HEK293 (cell line): ENCODE measurements at regions not wholly inside any gene's neighbourhood (a gene's known extent, or its start where the extent isn't known, plus 50 kb on each side); places are given as distances from the start of the nearest gene placed in this dataset.

Experiments used
- CTCF ChIA-PET: fragments of 350-600 bp; formaldehyde crosslinking; extraction: SDS; loops from one replicate; lab custom pipeline; 2021; ENCODE audit warnings: antibody characterized with exemption; lab: Yijun Ruan, JAX
- POLR2A ChIA-PET: fragments of 300-600 bp; formaldehyde crosslinking; extraction: SDS; loops from one replicate; lab custom pipeline; 2020; ENCODE audit warnings: antibody characterized with exemption, inconsistent platforms; lab: Yijun Ruan, JAX
- H3K27ac ChIP-seq: fragments of 200-500 bp; sonication (Bioruptor generic); 2 replicates; pipeline ENCODE4 v1.5.1; 2014; ENCODE audit warnings: low read depth, low read length, control low read depth, inconsistent platforms; ENCODE audit errors: extremely low read depth
- H3K36me3 ChIP-seq, 2 experiments: fragments of 200-500 bp in 1 of 2; sonication (Bioruptor generic) in 1 of 2; 1 replicate in 1 of 2; 2 replicates in 1 of 2; pipeline ENCODE4 v1.5.1; 2014 to 2017; ENCODE audit warnings: inconsistent platforms in 2 of 2, low read length in 2 of 2; ENCODE audit not compliant: control insufficient read depth in 2 of 2, insufficient read depth in 1 of 2
- H3K4me1 ChIP-seq: fragments of 200-500 bp; sonication (Bioruptor generic); 2 replicates; pipeline ENCODE4 v1.5.1; 2014; ENCODE audit warnings: mild to moderate bottlenecking, low read length, inconsistent platforms; ENCODE audit not compliant: control insufficient read depth, insufficient read depth
- H3K4me3 ChIP-seq: 2 replicates; pipeline ENCODE4 v1.5.1; 2011; ENCODE audit warnings: low read depth, mild to moderate bottlenecking, control low read depth, low read length, moderate library complexity
- H3K9me3 ChIP-seq: fragments of 200-500 bp; sonication (Bioruptor generic); 2 replicates; pipeline ENCODE4 v1.5.1; 2014; ENCODE audit warnings: low read depth, low read length, inconsistent platforms; ENCODE audit not compliant: control insufficient read depth, insufficient read depth
- GFI1B ChIP-seq: fragments of 450-650 bp; formaldehyde crosslinking; IDR thresholded peaks from 2 replicates; pipeline ENCODE4 v1.5.1; 2016; ENCODE audit warnings: missing biosample characterization, missing genetic modification characterization
- GLI2 ChIP-seq: fragments of 450-650 bp; formaldehyde crosslinking; IDR thresholded peaks from 2 replicates; pipeline ENCODE4; 2017; ENCODE audit warnings: missing biosample characterization, missing genetic modification characterization, low read depth, borderline replicate concordance
- KLF17 ChIP-seq: fragments of 450-650 bp; formaldehyde crosslinking; IDR thresholded peaks from 2 replicates; pipeline ENCODE4 v1.5.1; 2016; ENCODE audit warnings: missing biosample characterization, missing genetic modification characterization
- MYNN ChIP-seq: fragments of 450-650 bp; formaldehyde crosslinking; IDR thresholded peaks from 2 replicates; pipeline ENCODE4 v1.5.1; 2016; ENCODE audit warnings: missing biosample characterization, missing genetic modification characterization, borderline replicate concordance
- PATZ1 ChIP-seq: fragments of 450-650 bp; formaldehyde crosslinking; IDR thresholded peaks from 2 replicates; pipeline ENCODE4 v1.5.1; 2016; ENCODE audit warnings: missing biosample characterization, missing genetic modification characterization
- PRDM1 ChIP-seq: fragments of 450-650 bp; formaldehyde crosslinking; IDR thresholded peaks from 2 replicates; pipeline ENCODE4; 2016; ENCODE audit warnings: missing biosample characterization, missing genetic modification characterization
- SETDB1 ChIP-seq: IDR thresholded peaks from one replicate; pipeline ENCODE4 v1.6.1; 2017; ENCODE audit warnings: mild to moderate bottlenecking, low read length, moderate library complexity, mixed read lengths; ENCODE audit not compliant: insufficient read length
- SP7 ChIP-seq: fragments of 450-650 bp; formaldehyde crosslinking; IDR thresholded peaks from 2 replicates; pipeline ENCODE4 v1.5.1; 2016; ENCODE audit warnings: missing biosample characterization, missing genetic modification characterization
- ZBTB17 ChIP-seq: fragments of 450-650 bp; formaldehyde crosslinking; IDR thresholded peaks from 2 replicates; pipeline ENCODE4 v1.5.1; 2016; ENCODE audit warnings: missing biosample characterization, missing genetic modification characterization
- ZBTB48 ChIP-seq: fragments of 450-650 bp; formaldehyde crosslinking; IDR thresholded peaks from 2 replicates; pipeline ENCODE4 v1.5.1; 2016; ENCODE audit warnings: missing biosample characterization, missing genetic modification characterization
- ZFP37 ChIP-seq: fragments of 450-650 bp; formaldehyde crosslinking; IDR thresholded peaks from 2 replicates; pipeline ENCODE4 v1.5.1; 2016; ENCODE audit warnings: missing biosample characterization, missing genetic modification characterization
- ZNF112 ChIP-seq: fragments of 450-650 bp; formaldehyde crosslinking; IDR thresholded peaks from 2 replicates; pipeline ENCODE4 v1.5.0; 2017; ENCODE audit warnings: missing biosample characterization, missing genetic modification characterization
- ZNF23 ChIP-seq: fragments of 450-650 bp; formaldehyde crosslinking; IDR thresholded peaks from 2 replicates; pipeline ENCODE4 v1.5.1; 2016; ENCODE audit warnings: missing biosample characterization, missing genetic modification characterization, borderline replicate concordance
- ZNF248 ChIP-seq: fragments of 450-650 bp; formaldehyde crosslinking; IDR thresholded peaks from 2 replicates; pipeline ENCODE4 v1.5.1; 2017; ENCODE audit warnings: missing biosample characterization, missing genetic modification characterization
- ZNF311 ChIP-seq: fragments of 450-650 bp; formaldehyde crosslinking; IDR thresholded peaks from 2 replicates; pipeline ENCODE4 v1.5.1; 2017; ENCODE audit warnings: missing biosample characterization, missing genetic modification characterization, borderline replicate concordance
- ZNF366 ChIP-seq: fragments of 450-650 bp; formaldehyde crosslinking; conservative IDR thresholded peaks from 2 replicates; pipeline ENCODE4 v1.5.1; 2016; ENCODE audit warnings: missing biosample characterization, missing genetic modification characterization
- ZNF394 ChIP-seq: fragments of 450-650 bp; formaldehyde crosslinking; IDR thresholded peaks from 2 replicates; pipeline ENCODE4 v1.5.1; 2016; ENCODE audit warnings: missing biosample characterization, missing genetic modification characterization, mild to moderate bottlenecking, moderate library complexity, borderline replicate concordance
- ZNF449 ChIP-seq: fragments of 450-650 bp; formaldehyde crosslinking; IDR thresholded peaks from 2 replicates; pipeline ENCODE4 v1.5.1; 2017; ENCODE audit warnings: missing biosample characterization, mild to moderate bottlenecking, missing genetic modification characterization, moderate library complexity
- ZNF585B ChIP-seq: fragments of 450-650 bp; formaldehyde crosslinking; IDR thresholded peaks from 2 replicates; pipeline ENCODE4 v1.5.1; 2016; ENCODE audit warnings: missing biosample characterization, missing genetic modification characterization
- ZNF624 ChIP-seq: fragments of 450-650 bp; formaldehyde crosslinking; IDR thresholded peaks from 2 replicates; pipeline ENCODE4 v1.5.1; 2017; ENCODE audit warnings: missing biosample characterization, missing genetic modification characterization
- ZNF654 ChIP-seq: fragments of 450-650 bp; formaldehyde crosslinking; IDR thresholded peaks from 2 replicates; pipeline ENCODE4 v1.5.1; 2016; ENCODE audit warnings: low read depth, missing biosample characterization, missing genetic modification characterization
- TF ChIP-seq, protein P1 (sequence below): fragments of 450-650 bp; formaldehyde crosslinking; IDR thresholded peaks from 2 replicates; pipeline ENCODE4 v1.5.1; 2016; ENCODE audit warnings: missing biosample characterization, missing genetic modification characterization
- TF ChIP-seq, protein P2 (sequence below): fragments of 450-650 bp; formaldehyde crosslinking; IDR thresholded peaks from 2 replicates; pipeline ENCODE4 v1.5.1; 2016; ENCODE audit warnings: missing biosample characterization, missing genetic modification characterization

- no peaks in the 10 kb centered on the region for H3K36me3 ChIP-seq
- H3K4me1 ChIP-seq, result no peaks in the 10 kb centered on the region
- no peak overlapping the region for H3K4me3 ChIP-seq
- H3K9me3 ChIP-seq, result no peaks in the 10 kb centered on the region
- no peak overlapping the region for H3K27ac ChIP-seq
- ChIA-PET POLR2A (no interaction called here), CTCF (interaction anchor here (0.5 to 2.0 kb wide), 17 partner anchors 11 to 1059 kb away, joined by 3 to 7 read pairs (median 3); no protein-coding TSS in a partner anchor)
- TF ChIP-seq ZNF366, result 0 out of 2 replicates have a peak, but pooled peaks have one; percentile 21
- TF ChIP-seq ZNF394, result no peak
- TF ChIP-seq, protein P1, sequence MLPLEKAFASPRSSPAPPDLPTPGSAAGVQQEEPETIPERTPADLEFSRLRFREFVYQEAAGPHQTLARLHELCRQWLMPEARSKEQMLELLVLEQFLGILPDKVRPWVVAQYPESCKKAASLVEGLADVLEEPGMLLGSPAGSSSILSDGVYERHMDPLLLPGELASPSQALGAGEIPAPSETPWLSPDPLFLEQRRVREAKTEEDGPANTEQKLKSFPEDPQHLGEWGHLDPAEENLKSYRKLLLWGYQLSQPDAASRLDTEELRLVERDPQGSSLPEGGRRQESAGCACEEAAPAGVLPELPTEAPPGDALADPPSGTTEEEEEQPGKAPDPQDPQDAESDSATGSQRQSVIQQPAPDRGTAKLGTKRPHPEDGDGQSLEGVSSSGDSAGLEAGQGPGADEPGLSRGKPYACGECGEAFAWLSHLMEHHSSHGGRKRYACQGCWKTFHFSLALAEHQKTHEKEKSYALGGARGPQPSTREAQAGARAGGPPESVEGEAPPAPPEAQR, result no peak
- no peak for TF ChIP-seq ZFP37 (tag by site-specific recombination)
- no peak for TF ChIP-seq ZNF311 (tag by site-specific recombination)
- TF ChIP-seq PATZ1, result no peak
- no peak for TF ChIP-seq ZNF624 (tag by site-specific recombination)
- no peak for TF ChIP-seq ZNF248
- TF ChIP-seq, protein P2, sequence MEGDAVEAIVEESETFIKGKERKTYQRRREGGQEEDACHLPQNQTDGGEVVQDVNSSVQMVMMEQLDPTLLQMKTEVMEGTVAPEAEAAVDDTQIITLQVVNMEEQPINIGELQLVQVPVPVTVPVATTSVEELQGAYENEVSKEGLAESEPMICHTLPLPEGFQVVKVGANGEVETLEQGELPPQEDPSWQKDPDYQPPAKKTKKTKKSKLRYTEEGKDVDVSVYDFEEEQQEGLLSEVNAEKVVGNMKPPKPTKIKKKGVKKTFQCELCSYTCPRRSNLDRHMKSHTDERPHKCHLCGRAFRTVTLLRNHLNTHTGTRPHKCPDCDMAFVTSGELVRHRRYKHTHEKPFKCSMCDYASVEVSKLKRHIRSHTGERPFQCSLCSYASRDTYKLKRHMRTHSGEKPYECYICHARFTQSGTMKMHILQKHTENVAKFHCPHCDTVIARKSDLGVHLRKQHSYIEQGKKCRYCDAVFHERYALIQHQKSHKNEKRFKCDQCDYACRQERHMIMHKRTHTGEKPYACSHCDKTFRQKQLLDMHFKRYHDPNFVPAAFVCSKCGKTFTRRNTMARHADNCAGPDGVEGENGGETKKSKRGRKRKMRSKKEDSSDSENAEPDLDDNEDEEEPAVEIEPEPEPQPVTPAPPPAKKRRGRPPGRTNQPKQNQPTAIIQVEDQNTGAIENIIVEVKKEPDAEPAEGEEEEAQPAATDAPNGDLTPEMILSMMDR (tag by site-specific recombination), result peak; percentile 71
- peak; percentile 56 for TF ChIP-seq ZNF654 (tag by site-specific recombination)
- TF ChIP-seq ZNF585B (tag by site-specific recombination), result no peak
- TF ChIP-seq GFI1B (tag by site-specific recombination), result no peak
- no peak for TF ChIP-seq SP7 (tag by site-specific recombination)
- no peak for TF ChIP-seq GLI2 (tag by site-specific recombination)
- peak; percentile 90 for TF ChIP-seq ZBTB17
- no peak for TF ChIP-seq ZNF112 (tag by site-specific recombination)
- TF ChIP-seq ZNF449 (tag by site-specific recombination), result no peak
- no peak for TF ChIP-seq KLF17 (tag by site-specific recombination)
- TF ChIP-seq MYNN (tag by site-specific recombination), result no peak
- TF ChIP-seq SETDB1, result no peak
- TF ChIP-seq PRDM1, result peak; percentile 84
- TF ChIP-seq ZBTB48 (tag by site-specific recombination), result no peak
- TF ChIP-seq ZNF23 (tag by site-specific recombination), result no peak
Measured at GRCh38 chr16:74107795-74108610, 188.6 kb upstream of the PSMD7 start.
